ENCODE measurements at regions not wholly inside any gene's neighbourhood (a gene's known extent, or its start where the extent isn't known, plus 50 kb on each side); places are given as distances from the start of the nearest gene placed in this dataset.

GRCh38 chr6:40898073-40898472 lies 140.9 kb downstream of the UNC5CL start:
- Histone ChIP-seq H3K4me1 (peaks cover 10 to 19% (median 12%) of the 10 kb centered on the region in 4 donors), H3K27ac (replicated peaks in 1 of 4) (no peak overlapping the region), H3K36me3 (no peaks in the 10 kb centered on the region), H3K4me3 (no peak overlapping the region), H3K9me3 (no peaks in the 10 kb centered on the region), H3K27me3 (no peaks in the 10 kb centered on the region)
- TF ChIP-seq POLR2AphosphoS5 (IDR thresholded peaks at IDR 0.05) (no peak), POLR2A (IDR thresholded peaks at IDR 0.05; ENCODE audit: low read depth) (no peak), EP300 (IDR thresholded peaks at IDR 0.05) (no peak)
- TF ChIP-seq, protein P1, sequence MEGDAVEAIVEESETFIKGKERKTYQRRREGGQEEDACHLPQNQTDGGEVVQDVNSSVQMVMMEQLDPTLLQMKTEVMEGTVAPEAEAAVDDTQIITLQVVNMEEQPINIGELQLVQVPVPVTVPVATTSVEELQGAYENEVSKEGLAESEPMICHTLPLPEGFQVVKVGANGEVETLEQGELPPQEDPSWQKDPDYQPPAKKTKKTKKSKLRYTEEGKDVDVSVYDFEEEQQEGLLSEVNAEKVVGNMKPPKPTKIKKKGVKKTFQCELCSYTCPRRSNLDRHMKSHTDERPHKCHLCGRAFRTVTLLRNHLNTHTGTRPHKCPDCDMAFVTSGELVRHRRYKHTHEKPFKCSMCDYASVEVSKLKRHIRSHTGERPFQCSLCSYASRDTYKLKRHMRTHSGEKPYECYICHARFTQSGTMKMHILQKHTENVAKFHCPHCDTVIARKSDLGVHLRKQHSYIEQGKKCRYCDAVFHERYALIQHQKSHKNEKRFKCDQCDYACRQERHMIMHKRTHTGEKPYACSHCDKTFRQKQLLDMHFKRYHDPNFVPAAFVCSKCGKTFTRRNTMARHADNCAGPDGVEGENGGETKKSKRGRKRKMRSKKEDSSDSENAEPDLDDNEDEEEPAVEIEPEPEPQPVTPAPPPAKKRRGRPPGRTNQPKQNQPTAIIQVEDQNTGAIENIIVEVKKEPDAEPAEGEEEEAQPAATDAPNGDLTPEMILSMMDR (IDR thresholded peaks at IDR 0.05) = no peak
- no peak for DNase-seq (ENCODE audit: extremely low spot score)
- WGBS = 90% methylated on average over 1 of the region's 1 CpG
- intact Hi-C loops (cut with DNase I) = no loop called here

DNA sequence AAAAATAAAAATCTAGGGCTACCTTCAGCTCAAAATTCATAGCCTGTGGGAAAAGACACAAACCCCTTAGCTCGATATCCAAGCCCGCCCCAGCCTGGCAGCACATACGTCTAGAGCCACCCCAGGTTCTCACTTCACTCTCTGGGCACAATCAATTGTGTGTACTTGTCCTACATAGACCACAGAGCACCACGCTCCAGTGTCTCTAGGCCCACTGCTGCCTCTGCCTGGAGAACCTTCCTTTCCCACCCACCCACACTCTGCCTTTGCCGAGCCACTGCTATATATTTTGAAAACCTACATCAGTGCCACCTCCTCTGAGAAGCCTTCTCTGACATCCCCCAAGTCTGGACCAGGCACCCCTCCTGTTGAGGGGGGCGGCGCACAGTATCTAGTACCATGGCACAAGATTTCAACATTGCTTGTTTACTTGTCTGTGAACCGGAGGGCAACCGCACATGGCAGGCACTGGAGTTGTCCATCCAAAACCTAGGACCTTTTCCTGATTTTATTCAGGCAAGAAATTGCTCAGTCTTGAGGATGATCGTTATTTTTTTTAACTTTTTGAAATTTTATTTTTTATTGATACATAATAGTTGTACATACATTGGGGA lies 141.5 kb downstream of the UNC5CL start:
- Histone ChIP-seq H3K27me3 (no peaks in the 10 kb centered on the region), H3K27ac (replicated peaks in 1 of 4) (no peak overlapping the region), H3K4me3 (no peak overlapping the region), H3K4me1 (peaks cover 10 to 19% (median 12%) of the 10 kb centered on the region in 4 donors), H3K36me3 (no peaks in the 10 kb centered on the region), H3K9me3 (no peaks in the 10 kb centered on the region)
- 84% methylated on average over 10 of the region's 10 CpGs for WGBS
- no peak for DNase-seq (ENCODE audit: extremely low spot score)
- TF ChIP-seq, protein P1 (IDR thresholded peaks at IDR 0.05) = no peak
- TF ChIP-seq EP300 (IDR thresholded peaks at IDR 0.05) = no peak
- intact Hi-C loops (cut with DNase I) = no loop called here

- no peak for DNase-seq (ENCODE audit: extremely low spot score)
- peaks cover 10 to 19% (median 12%) of the 10 kb centered on the region in 4 donors for H3K4me1 ChIP-seq
- H3K36me3 ChIP-seq = no peaks in the 10 kb centered on the region
- no peak overlapping the region for H3K4me3 ChIP-seq
- H3K27ac ChIP-seq (replicated peaks in 1 of 4) = no peak overlapping the region
- TF ChIP-seq POLR2AphosphoS5 (IDR thresholded peaks at IDR 0.05) = no peak
- no peak for TF ChIP-seq POLR2A (IDR thresholded peaks at IDR 0.05; ENCODE audit: low read depth)
- TF ChIP-seq EP300 (IDR thresholded peaks at IDR 0.05) = no peak
- TF ChIP-seq, protein P1 (IDR thresholded peaks at IDR 0.05) = no peak
- 66% methylated on average over 3 of the region's 3 CpGs for WGBS
- H3K27me3 ChIP-seq = no peaks in the 10 kb centered on the region
- intact Hi-C loops (cut with DNase I) = no loop called here
- H3K9me3 ChIP-seq = no peaks in the 10 kb centered on the region
Measured at GRCh38 chr6:40896696-40897095, 142.3 kb downstream of the UNC5CL start.

DNA sequence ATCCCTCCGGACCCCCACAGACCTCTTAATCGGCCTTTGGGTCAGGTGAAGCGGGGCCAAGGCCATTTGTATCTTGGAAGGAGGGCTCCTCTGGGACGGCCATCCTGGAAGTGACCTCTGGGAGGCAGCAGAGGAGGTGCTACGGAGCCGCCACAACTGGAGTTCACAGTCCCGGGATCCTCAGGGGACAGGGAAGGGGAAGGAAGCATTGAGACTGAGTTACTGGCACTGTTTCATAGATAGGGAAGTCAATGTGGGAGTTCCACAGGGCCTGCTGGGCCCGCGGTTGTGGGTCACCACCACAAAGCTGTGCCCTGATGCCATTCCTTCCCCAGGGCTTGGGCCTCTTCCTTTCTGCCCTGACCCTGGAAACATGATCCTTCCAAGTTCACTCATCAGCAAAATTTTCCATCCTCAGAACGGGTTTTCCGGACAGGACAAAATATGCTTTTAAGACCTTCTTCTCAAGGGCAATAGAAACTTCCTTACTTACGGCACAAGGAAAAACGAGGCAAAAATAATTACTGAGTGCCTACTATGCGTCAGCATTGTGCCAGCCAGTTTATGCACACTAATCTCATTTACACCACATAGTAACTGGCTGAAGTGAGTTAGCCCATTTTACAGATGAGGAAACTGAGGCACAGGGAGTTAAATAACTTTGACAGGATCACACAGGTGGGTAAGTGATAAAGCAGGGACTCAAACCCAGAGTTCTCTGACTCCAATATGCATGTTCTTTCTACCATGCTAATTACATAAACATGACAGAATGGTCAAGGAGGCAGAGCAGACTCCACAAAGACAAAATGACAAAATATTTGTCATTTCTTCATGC lies 143.8 kb downstream of the UNC5CL start:
- Histone ChIP-seq H3K9me3 (no peaks in the 10 kb centered on the region), H3K4me1 (peaks cover 5 to 12% (median 10%) of the 10 kb centered on the region in 4 donors), H3K27me3 (no peaks in the 10 kb centered on the region), H3K27ac (replicated peaks in 1 of 4) (no peak overlapping the region), H3K36me3 (no peaks in the 10 kb centered on the region), H3K4me3 (no peak overlapping the region)
- TF ChIP-seq, protein P1 (IDR thresholded peaks at IDR 0.05) = peak; percentile 29 to 36 (median 32)
- no peak for TF ChIP-seq EP300 (IDR thresholded peaks at IDR 0.05)
- WGBS = 58% methylated on average over 8 of the region's 14 CpGs
- intact Hi-C loops (cut with DNase I) = no loop called here
- DNase-seq (ENCODE audit: extremely low spot score) = no peak
